ENCODE measurements at regions not wholly inside any gene's neighbourhood (a gene's known extent, or its start where the extent isn't known, plus 50 kb on each side); places are given as distances from the start of the nearest gene placed in this dataset.
A peak's percentile ranks its signal among the peaks of the same experiment; 100 is the strongest.

- Histone ChIP-seq H3K4me1 (ENCODE audit: insufficient read depth, low read length, poor library complexity, severe bottlenecking) (peaks cover 15% of the 10 kb centered on the region), H3K9me3 (ENCODE audit: insufficient read depth, low read depth, low read length) (no peaks in the 10 kb centered on the region), H3K9me2 (replicated peaks; ENCODE audit: low read depth, low read length) (no peaks in the 10 kb centered on the region), H3K27me3 (ENCODE audit: insufficient read depth, low read length, poor library complexity, severe bottlenecking) (no peaks in the 10 kb centered on the region), H3K36me3 (ENCODE audit: insufficient read depth, low read length) (no peaks in the 10 kb centered on the region), H4K20me1 (ENCODE audit: insufficient read depth, low read length, poor library complexity, severe bottlenecking) (no peaks in the 10 kb centered on the region), H3F3A (ENCODE audit: low read depth) (no peaks in the 10 kb centered on the region), H3K79me2 (ENCODE audit: insufficient read depth, low read length) (no peaks in the 10 kb centered on the region), H2AFZ (ENCODE audit: low read length) (peak overlapping the region; percentile 52; the same call in 1 of the 2 replicates), H3K9ac (ENCODE audit: low read depth, low read length, poor library complexity, severe bottlenecking) (no peak overlapping the region), H3K4me2 (ENCODE audit: low read depth, low read length, poor library complexity, severe bottlenecking) (peak overlapping the region; percentile 14), H3K4me3 (ENCODE audit: low read length, poor library complexity, severe bottlenecking) (no peak overlapping the region)
- TF ChIP-seq EZH2phosphoT487 (IDR thresholded peaks at IDR 0.05; ENCODE audit: borderline replicate concordance), result no peak
- TF ChIP-seq CTCF (conservative IDR thresholded peaks at IDR 0.05; ENCODE audit: low read length), result no peak
Measured at GRCh38 chr5:143516249-143516648, 112.8 kb upstream of the NR3C1 start.

- H3K79me2 ChIP-seq (ENCODE audit: insufficient read depth, low read length), result no peaks in the 10 kb centered on the region
- H3K4me1 ChIP-seq (ENCODE audit: insufficient read depth, low read length, poor library complexity, severe bottlenecking), result peaks cover 15% of the 10 kb centered on the region
- no peaks in the 10 kb centered on the region for H4K20me1 ChIP-seq (ENCODE audit: insufficient read depth, low read length, poor library complexity, severe bottlenecking)
- H3K4me2 ChIP-seq (ENCODE audit: low read depth, low read length, poor library complexity, severe bottlenecking), result no peak overlapping the region
- no peak overlapping the region for H3K4me3 ChIP-seq (ENCODE audit: low read length, poor library complexity, severe bottlenecking)
- no peaks in the 10 kb centered on the region for H3K9me2 ChIP-seq (replicated peaks; ENCODE audit: low read depth, low read length)
- no peak for TF ChIP-seq CTCF (conservative IDR thresholded peaks at IDR 0.05; ENCODE audit: low read length)
- TF ChIP-seq EZH2phosphoT487 (IDR thresholded peaks at IDR 0.05; ENCODE audit: borderline replicate concordance), result no peak
- H3F3A ChIP-seq (ENCODE audit: low read depth), result no peaks in the 10 kb centered on the region
- H3K27me3 ChIP-seq (ENCODE audit: insufficient read depth, low read length, poor library complexity, severe bottlenecking), result no peaks in the 10 kb centered on the region
- H3K9me3 ChIP-seq (ENCODE audit: insufficient read depth, low read depth, low read length), result no peaks in the 10 kb centered on the region
- H3K36me3 ChIP-seq (ENCODE audit: insufficient read depth, low read length), result no peaks in the 10 kb centered on the region
- H2AFZ ChIP-seq (ENCODE audit: low read length), result no peak overlapping the region
- H3K9ac ChIP-seq (ENCODE audit: low read depth, low read length, poor library complexity, severe bottlenecking), result no peak overlapping the region
Measured at GRCh38 chr5:143515829-143516228, 112.3 kb upstream of the NR3C1 start.

GRCh38 chr5:143514616-143515335, 111.3 kb upstream of the NR3C1 start:
- H3K36me3 ChIP-seq (ENCODE audit: insufficient read depth, low read length), result no peaks in the 10 kb centered on the region
- no peaks in the 10 kb centered on the region for H3K9me3 ChIP-seq (ENCODE audit: insufficient read depth, low read depth, low read length)
- no peak overlapping the region for H3K4me3 ChIP-seq (ENCODE audit: low read length, poor library complexity, severe bottlenecking)
- H4K20me1 ChIP-seq (ENCODE audit: insufficient read depth, low read length, poor library complexity, severe bottlenecking), result no peaks in the 10 kb centered on the region
- no peaks in the 10 kb centered on the region for H3K27me3 ChIP-seq (ENCODE audit: insufficient read depth, low read length, poor library complexity, severe bottlenecking)
- no peaks in the 10 kb centered on the region for H3K9me2 ChIP-seq (replicated peaks; ENCODE audit: low read depth, low read length)
- no peak overlapping the region for H2AFZ ChIP-seq (ENCODE audit: low read length)
- TF ChIP-seq EZH2phosphoT487 (IDR thresholded peaks at IDR 0.05; ENCODE audit: borderline replicate concordance), result no peak
- no peak for TF ChIP-seq CTCF (conservative IDR thresholded peaks at IDR 0.05; ENCODE audit: low read length)
- H3K4me2 ChIP-seq (ENCODE audit: low read depth, low read length, poor library complexity, severe bottlenecking), result no peak overlapping the region
- H3F3A ChIP-seq (ENCODE audit: low read depth), result no peaks in the 10 kb centered on the region
- no peaks in the 10 kb centered on the region for H3K79me2 ChIP-seq (ENCODE audit: insufficient read depth, low read length)
- no peak overlapping the region for H3K9ac ChIP-seq (ENCODE audit: low read depth, low read length, poor library complexity, severe bottlenecking)
- peaks cover 15% of the 10 kb centered on the region for H3K4me1 ChIP-seq (ENCODE audit: insufficient read depth, low read length, poor library complexity, severe bottlenecking)
